Right lobe of liver (tissue), 6 donors: ENCODE measurements at regions not wholly inside any gene's neighbourhood (a gene's known extent, or its start where the extent isn't known, plus 50 kb on each side); places are given as distances from the start of the nearest gene placed in this dataset.

Experiments
- ATAC-seq, 4 donors: fragments of 200-7000 bp; cut with Tn5 transposase; one replicate each; pipeline ENCODE4 v1.9.1; 2020; ENCODE audit warnings: mild to moderate bottlenecking in 4 of 4, moderate library complexity in 4 of 4
- DNase-seq, 3 donors: peaks; one replicate each; pipeline ENCODE4 v3.0.0-alpha.2; 2020
- H3K27ac ChIP-seq, 3 donors: fragments of 200-600 bp; one replicate each; pipeline ENCODE4 v1.8.0; 2022
- H3K27me3 ChIP-seq, 2 donors: fragments of 200-600 bp; one replicate each; pipeline ENCODE4 v1.8.0; 2022
- H3K36me3 ChIP-seq, 4 donors: fragments of 200-600 bp; sonication (generic) in 1 of 4; one replicate each; pipeline versions ENCODE4 v1.5.1 to v1.8.0; 2017 to 2022; ENCODE audit warnings: control low read depth in 1 of 4
- H3K4me1 ChIP-seq, 4 donors: fragments of 200-600 bp; sonication (generic) in 1 of 4; one replicate each; pipeline versions ENCODE4 v1.5.1 to v1.8.0; 2017 to 2022; ENCODE audit warnings: control low read depth in 1 of 4
- H3K4me3 ChIP-seq, 3 donors: fragments of 200-600 bp; one replicate each; pipeline ENCODE4 v1.8.0; 2022
- H3K9me3 ChIP-seq, 4 donors: fragments of 200-600 bp; sonication (generic) in 1 of 4; one replicate each; pipeline versions ENCODE4 v1.5.1 to v1.8.0; 2017 to 2022; ENCODE audit warnings: control low read depth in 1 of 4
- POLR2A ChIP-seq: fragments of 450-650 bp; IDR thresholded peaks from one replicate; pipeline ENCODE4 v1.6.1; 2017; ENCODE audit warnings: antibody characterized with exemption, mild to moderate bottlenecking
- WGBS: methylation state at CpG from one replicate; pipeline ENCODE4 v1.1.6; 2018; ENCODE audit warnings: low coverage, low lambda C conversion rate; ENCODE audit not compliant: insufficient coverage; ENCODE audit errors: missing lambda C conversion rate; 5-methylcytosine and 5-hydroxymethylcytosine counted together
- intact Hi-C, 2 donors: fragments of 100-400 bp; cut with DNase I; formaldehyde crosslinking; loops; one replicate each; pipeline versions ENCODE4 v1.11.2 to v1.14.1; 2022
- TF ChIP-seq, protein P1 (sequence below), 4 donors: fragments of 200-600 bp in 3 of 4; fragments of 450-650 bp in 1 of 4; IDR thresholded peaks; one replicate each; pipeline versions ENCODE4 v1.5.1 to v1.8.0; 2016 to 2022; ENCODE audit warnings: antibody characterized with exemption in 4 of 4, mild to moderate bottlenecking in 2 of 4
- donor health status: DM: no; HTN: yes; CAD: no.
- donor health status: DM: no; HTN: no; CAD: no.
- donor health status: DM: no; HTN: no; CAD: no.
- donor health status: DM: no; HTN: yes; CAD: no.
- donor health status: DM: no; HTN: yes; CAD: no.

GRCh38 chr18:22844628-22845027, 88.5 kb upstream of the RBBP8 start:
- ATAC-seq = no peak
- 86% methylated on average over 2 of the region's 2 CpGs for WGBS

GRCh38 chr18:22846088-22846683, 86.9 kb upstream of the RBBP8 start:
- WGBS = 23% methylated on average over 6 of the region's 6 CpGs
- ATAC-seq = peak; percentile 83 to 88 (median 86)

More at GRCh38 chr18:22844628-22845027, 88.5 kb upstream of the RBBP8 start:
- Histone ChIP-seq H3K4me3 (no peak overlapping the region), H3K9me3 (no peaks in the 10 kb centered on the region), H3K4me1 (peaks cover 0 to 7% (median 0%) of the 10 kb centered on the region in 4 donors), H3K36me3 (no peaks in the 10 kb centered on the region), H3K27ac (no peak overlapping the region), H3K27me3 (no peaks in the 10 kb centered on the region)
- TF ChIP-seq, protein P1, sequence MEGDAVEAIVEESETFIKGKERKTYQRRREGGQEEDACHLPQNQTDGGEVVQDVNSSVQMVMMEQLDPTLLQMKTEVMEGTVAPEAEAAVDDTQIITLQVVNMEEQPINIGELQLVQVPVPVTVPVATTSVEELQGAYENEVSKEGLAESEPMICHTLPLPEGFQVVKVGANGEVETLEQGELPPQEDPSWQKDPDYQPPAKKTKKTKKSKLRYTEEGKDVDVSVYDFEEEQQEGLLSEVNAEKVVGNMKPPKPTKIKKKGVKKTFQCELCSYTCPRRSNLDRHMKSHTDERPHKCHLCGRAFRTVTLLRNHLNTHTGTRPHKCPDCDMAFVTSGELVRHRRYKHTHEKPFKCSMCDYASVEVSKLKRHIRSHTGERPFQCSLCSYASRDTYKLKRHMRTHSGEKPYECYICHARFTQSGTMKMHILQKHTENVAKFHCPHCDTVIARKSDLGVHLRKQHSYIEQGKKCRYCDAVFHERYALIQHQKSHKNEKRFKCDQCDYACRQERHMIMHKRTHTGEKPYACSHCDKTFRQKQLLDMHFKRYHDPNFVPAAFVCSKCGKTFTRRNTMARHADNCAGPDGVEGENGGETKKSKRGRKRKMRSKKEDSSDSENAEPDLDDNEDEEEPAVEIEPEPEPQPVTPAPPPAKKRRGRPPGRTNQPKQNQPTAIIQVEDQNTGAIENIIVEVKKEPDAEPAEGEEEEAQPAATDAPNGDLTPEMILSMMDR (IDR thresholded peaks at IDR 0.05) = no peak
- TF ChIP-seq POLR2A = no peak
- intact Hi-C loops = loop anchor here in 1 of 2 donors (10.0 kb wide), 1 partner anchor 140 kb away; no protein-coding TSS in a partner anchor
- no peak for DNase-seq

DNA sequence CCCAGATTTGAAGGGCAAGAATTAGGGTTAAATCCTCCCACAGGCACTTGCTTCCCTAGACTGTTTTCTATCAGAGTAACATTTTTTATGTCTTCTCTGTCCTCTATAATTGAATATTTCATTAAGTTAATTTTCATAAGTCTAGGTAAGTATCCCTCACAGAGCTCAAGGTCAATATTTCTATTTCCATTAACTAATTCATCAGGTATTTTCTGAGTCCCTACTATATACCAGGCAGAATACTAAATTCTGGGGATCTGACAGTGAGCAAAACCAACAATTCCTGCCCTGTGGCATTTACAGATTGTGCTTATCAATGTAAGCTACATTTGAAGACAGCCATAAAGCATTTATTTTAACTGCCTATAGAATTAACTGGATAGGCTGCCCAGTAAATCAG, 86.4 kb upstream of the RBBP8 start:
- H3K4me1 ChIP-seq = peaks cover 0 to 7% (median 0%) of the 10 kb centered on the region in 4 donors
- H3K27ac ChIP-seq = no peak overlapping the region
- no peaks in the 10 kb centered on the region for H3K9me3 ChIP-seq
- ATAC-seq = peak in 2 of 4 donors; percentile 16 to 42
- intact Hi-C loops = loop anchor here in 1 of 2 donors (10.0 kb wide), 1 partner anchor 138 kb away; no protein-coding TSS in a partner anchor
- no peaks in the 10 kb centered on the region for H3K36me3 ChIP-seq
- TF ChIP-seq POLR2A = no peak
- TF ChIP-seq, protein P1 (IDR thresholded peaks at IDR 0.05) = no peak
- H3K27me3 ChIP-seq = no peaks in the 10 kb centered on the region
- no peak for DNase-seq
- no peak overlapping the region for H3K4me3 ChIP-seq

More at GRCh38 chr18:22846088-22846683, 86.9 kb upstream of the RBBP8 start:
- Histone ChIP-seq H3K27me3 (no peaks in the 10 kb centered on the region), H3K9me3 (no peaks in the 10 kb centered on the region), H3K36me3 (no peaks in the 10 kb centered on the region), H3K4me3 (no peak overlapping the region), H3K27ac (no peak overlapping the region), H3K4me1 (peaks cover 0 to 7% (median 0%) of the 10 kb centered on the region in 4 donors)
- no peak for DNase-seq
- intact Hi-C loops = loop anchor here in 1 of 2 donors (10.0 kb wide), 1 partner anchor 139 kb away; no protein-coding TSS in a partner anchor
- TF ChIP-seq POLR2A = no peak
- TF ChIP-seq, protein P1 (IDR thresholded peaks at IDR 0.05) = peak; percentile 57 to 63 (median 58)

- no peak overlapping the region for H3K4me3 ChIP-seq
- intact Hi-C loops = loop anchor here in 1 of 2 donors (10.0 kb wide), 1 partner anchor 137 kb away; no protein-coding TSS in a partner anchor
Measured at GRCh38 chr18:22847392-22847791, 85.7 kb upstream of the RBBP8 start.

More at GRCh38 chr18:22847392-22847791, 85.7 kb upstream of the RBBP8 start:
- no peak for DNase-seq
- ATAC-seq = peak in 3 of 4 donors; percentile 29 to 57 (median 29)
- TF ChIP-seq, protein P1 (IDR thresholded peaks at IDR 0.05) = no peak
- TF ChIP-seq POLR2A = no peak
- Histone ChIP-seq H3K27ac (no peak overlapping the region), H3K9me3 (no peaks in the 10 kb centered on the region), H3K4me1 (peaks cover 0 to 7% (median 0%) of the 10 kb centered on the region in 4 donors), H3K36me3 (no peaks in the 10 kb centered on the region), H3K27me3 (no peaks in the 10 kb centered on the region)
